Activated naive CD8-positive, alpha-beta T cell treated with anti-CD3 and anti-CD28 coated beads, Interleukin-2, amount 50 U/mL, for 24 hours (primary cell): ENCODE measurements at regions not wholly inside any gene's neighbourhood (a gene's known extent, or its start where the extent isn't known, plus 50 kb on each side); places are given as distances from the start of the nearest gene placed in this dataset.

Source experiments
- ATAC-seq: fragments of 150-1000 bp; cut with Tn5 transposase; one replicate; pipeline ENCODE4 v1.10.0; 2021
- DNase-seq: peaks from one replicate; pipeline ENCODE4 v3.0.0; 2021
- H3K27ac Mint-ChIP-seq: one replicate; pipeline ENCODE4 v1.8.0; 2021; ENCODE audit warnings: mild to moderate bottlenecking, mixed read lengths
- H3K27me3 Mint-ChIP-seq: one replicate; pipeline ENCODE4 v1.8.0; 2021; ENCODE audit warnings: mixed read lengths
- H3K36me3 Mint-ChIP-seq: one replicate; pipeline ENCODE4 v1.8.0; 2021; ENCODE audit warnings: low read depth, mixed read lengths
- H3K4me1 Mint-ChIP-seq: one replicate; pipeline ENCODE4 v1.8.0; 2021; ENCODE audit warnings: mixed read lengths
- H3K4me3 Mint-ChIP-seq: one replicate; pipeline ENCODE4 v1.8.0; 2021; ENCODE audit warnings: mild to moderate bottlenecking, moderate library complexity, mixed read lengths
- H3K9me3 Mint-ChIP-seq: one replicate; pipeline ENCODE4 v1.8.0; 2021; ENCODE audit warnings: mixed read lengths

- H3K27ac Mint-ChIP-seq = no peak overlapping the region
- H3K4me3 Mint-ChIP-seq = no peak overlapping the region
- H3K36me3 Mint-ChIP-seq = no peaks in the 10 kb centered on the region
- no peaks in the 10 kb centered on the region for H3K4me1 Mint-ChIP-seq
- DNase-seq = no peak
- H3K27me3 Mint-ChIP-seq = peaks cover 10% of the 10 kb centered on the region
- H3K9me3 Mint-ChIP-seq = peaks cover 10% of the 10 kb centered on the region
- no peak for ATAC-seq
These were observed 53.2 kb upstream of the SPATA31C2 start for GRCh38 chr9:88191456-88191855.

- Mint-ChIP-seq H3K4me1 (no peaks in the 10 kb centered on the region), H3K9me3 (peaks cover 10% of the 10 kb centered on the region), H3K27ac (no peak overlapping the region), H3K36me3 (no peaks in the 10 kb centered on the region), H3K4me3 (no peak overlapping the region), H3K27me3 (peaks cover 13% of the 10 kb centered on the region)
- ATAC-seq (no peak), DNase-seq (no peak)
These were observed 51.1 kb upstream of the SPATA31C2 start for GRCh38 chr9:88189371-88189770.
